ENCODE measurements at regions not wholly inside any gene's neighbourhood (a gene's known extent, or its start where the extent isn't known, plus 50 kb on each side); places are given as distances from the start of the nearest gene placed in this dataset.

- TF ChIP-seq EZH2 (IDR thresholded peaks at IDR 0.05; ENCODE audit: borderline replicate concordance, low read depth, low read length, severe bottlenecking): no peak
- no peak for TF ChIP-seq CTCF (IDR thresholded peaks at IDR 0.05; ENCODE audit: extremely low read depth in 1 of 2, insufficient read depth in 1 of 2, low read depth in 1 of 2, low read length in 2 of 2)
- no peak for TF ChIP-seq POLR2AphosphoS5 (IDR thresholded peaks at IDR 0.05; ENCODE audit: insufficient read depth, low read depth, low read length)
- no peak for TF ChIP-seq POLR2A (IDR thresholded peaks at IDR 0.05; ENCODE audit: low read depth, low read length)
- TF ChIP-seq GATA2 (IDR thresholded peaks at IDR 0.05; ENCODE audit: insufficient read depth, insufficient read length, low read depth, low read length): no peak
- TF ChIP-seq MYC (IDR thresholded peaks at IDR 0.05; ENCODE audit: low read depth, low read length): no peak
- no peak for TF ChIP-seq JUN (IDR thresholded peaks at IDR 0.05; ENCODE audit: borderline replicate concordance, insufficient read depth, insufficient read length, low read depth)
- TF ChIP-seq FOS (IDR thresholded peaks at IDR 0.05; ENCODE audit: borderline replicate concordance, insufficient read depth, low read length): no peak
These were observed 150.8 kb upstream of the SPATS2L start for GRCh38 chr2:200155652-200156051.

All from endothelial cell of umbilical vein (primary cell).